ENCODE measurements at regions not wholly inside any gene's neighbourhood (a gene's known extent, or its start where the extent isn't known, plus 50 kb on each side); places are given as distances from the start of the nearest gene placed in this dataset.

- TF ChIP-seq, protein P1, sequence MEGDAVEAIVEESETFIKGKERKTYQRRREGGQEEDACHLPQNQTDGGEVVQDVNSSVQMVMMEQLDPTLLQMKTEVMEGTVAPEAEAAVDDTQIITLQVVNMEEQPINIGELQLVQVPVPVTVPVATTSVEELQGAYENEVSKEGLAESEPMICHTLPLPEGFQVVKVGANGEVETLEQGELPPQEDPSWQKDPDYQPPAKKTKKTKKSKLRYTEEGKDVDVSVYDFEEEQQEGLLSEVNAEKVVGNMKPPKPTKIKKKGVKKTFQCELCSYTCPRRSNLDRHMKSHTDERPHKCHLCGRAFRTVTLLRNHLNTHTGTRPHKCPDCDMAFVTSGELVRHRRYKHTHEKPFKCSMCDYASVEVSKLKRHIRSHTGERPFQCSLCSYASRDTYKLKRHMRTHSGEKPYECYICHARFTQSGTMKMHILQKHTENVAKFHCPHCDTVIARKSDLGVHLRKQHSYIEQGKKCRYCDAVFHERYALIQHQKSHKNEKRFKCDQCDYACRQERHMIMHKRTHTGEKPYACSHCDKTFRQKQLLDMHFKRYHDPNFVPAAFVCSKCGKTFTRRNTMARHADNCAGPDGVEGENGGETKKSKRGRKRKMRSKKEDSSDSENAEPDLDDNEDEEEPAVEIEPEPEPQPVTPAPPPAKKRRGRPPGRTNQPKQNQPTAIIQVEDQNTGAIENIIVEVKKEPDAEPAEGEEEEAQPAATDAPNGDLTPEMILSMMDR (IDR thresholded peaks at IDR 0.05): no peak
- no peaks in the 10 kb centered on the region for H3K4me1 ChIP-seq
- no peaks in the 10 kb centered on the region for H3K9me3 ChIP-seq
- H3K27ac ChIP-seq: no peak overlapping the region
- intact Hi-C loops (cut with DNase I): loop anchor here in 1 of 2 donors (2.0 kb wide), 1 partner anchor 49 kb away; no protein-coding TSS in a partner anchor
- peaks cover 0 to 2% (median 0%) of the 10 kb centered on the region in 3 donors for H3K27me3 ChIP-seq (ENCODE audit: insufficient read depth in 3 of 3, low read length in 2 of 3)
- WGBS, 3 donors: 78 to 83% (median 83%) methylated on average over 12 of the region's 12 CpGs
- ATAC-seq: no peak
- no peak for DNase-seq
- H3K36me3 ChIP-seq (ENCODE audit: insufficient read depth in 1 of 2, low read depth in 1 of 2): no peaks in the 10 kb centered on the region
- H3K4me3 ChIP-seq: no peak overlapping the region
Measured at GRCh38 chr2:20129331-20130159, 78.1 kb upstream of the LAPTM4A start.

DNA sequence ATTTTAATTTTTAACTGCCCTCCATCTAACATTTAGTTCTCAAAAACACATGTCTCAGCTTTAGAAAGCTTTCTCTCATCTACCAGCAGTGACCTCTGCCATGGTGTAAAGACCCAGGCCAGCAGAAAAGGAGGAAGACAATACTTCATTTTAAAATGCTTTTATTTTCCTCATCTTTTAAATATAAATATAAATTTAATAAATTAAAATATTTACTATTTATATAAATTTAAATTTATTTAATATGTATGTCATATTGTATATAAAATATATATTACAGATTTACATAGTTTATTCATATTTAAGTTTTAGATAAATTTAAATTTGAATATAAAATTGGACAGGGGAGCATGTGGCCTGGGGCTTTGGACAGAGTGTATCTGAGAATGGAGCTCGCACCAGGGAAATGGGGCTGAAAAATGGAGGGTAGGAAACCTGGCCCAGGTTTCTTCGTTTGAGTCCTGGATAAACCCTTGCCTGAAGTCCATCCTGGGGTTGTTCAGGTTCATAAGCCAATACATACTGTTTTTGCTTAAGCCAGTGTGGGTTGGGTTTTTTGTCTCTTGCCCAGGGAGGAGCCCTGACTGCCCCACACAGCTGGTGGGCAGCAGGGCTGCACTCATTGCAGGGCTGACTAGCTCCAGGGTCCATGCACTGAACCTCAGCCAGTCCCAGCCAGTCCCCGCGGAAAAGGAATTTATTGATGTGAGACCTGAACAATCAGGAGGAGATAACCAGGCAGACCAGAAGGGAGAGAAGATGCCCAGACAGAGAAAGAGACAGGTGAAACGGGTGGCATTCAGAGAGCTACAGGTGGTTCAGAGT, 77.3 kb upstream of the LAPTM4A start:
- 82 to 95% (median 89%) methylated on average over 5 of the region's 5 CpGs for WGBS, 3 donors
- Histone ChIP-seq H3K36me3 (ENCODE audit: insufficient read depth in 1 of 2, low read depth in 1 of 2) (no peaks in the 10 kb centered on the region), H3K9me3 (no peaks in the 10 kb centered on the region), H3K4me3 (no peak overlapping the region), H3K27me3 (ENCODE audit: insufficient read depth in 3 of 3, low read length in 2 of 3) (peaks cover 0 to 2% (median 0%) of the 10 kb centered on the region in 3 donors), H3K4me1 (no peaks in the 10 kb centered on the region), H3K27ac (no peak overlapping the region)
- ATAC-seq: no peak
- TF ChIP-seq, protein P1 (IDR thresholded peaks at IDR 0.05): no peak
- no peak for DNase-seq
- intact Hi-C loops (cut with DNase I): loop anchor here in 1 of 2 donors (2.0 kb wide), 1 partner anchor 48 kb away; no protein-coding TSS in a partner anchor

DNA sequence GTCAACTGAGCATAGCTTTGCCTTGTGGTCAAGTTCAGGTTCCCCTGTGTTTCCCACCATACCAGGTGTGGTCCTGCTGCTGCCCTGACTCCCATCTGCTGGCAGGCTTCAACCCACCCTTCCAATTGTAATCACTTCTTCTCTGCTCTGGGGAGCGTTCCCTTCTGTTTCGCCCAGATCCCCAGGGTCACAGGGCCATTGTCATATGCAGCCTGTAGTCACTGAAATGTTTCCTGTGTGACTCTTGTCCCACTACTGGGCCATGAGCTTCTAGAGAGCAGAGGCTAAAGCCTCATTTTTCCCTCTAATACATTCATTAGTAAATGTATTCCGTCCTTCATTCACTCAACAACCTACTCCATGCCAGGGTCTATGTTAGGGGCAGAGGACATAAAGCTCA, 75.0 kb upstream of the LAPTM4A start:
- WGBS, 3 donors: 73 to 86% (median 80%) methylated on average over 3 of the region's 3 CpGs

DNA sequence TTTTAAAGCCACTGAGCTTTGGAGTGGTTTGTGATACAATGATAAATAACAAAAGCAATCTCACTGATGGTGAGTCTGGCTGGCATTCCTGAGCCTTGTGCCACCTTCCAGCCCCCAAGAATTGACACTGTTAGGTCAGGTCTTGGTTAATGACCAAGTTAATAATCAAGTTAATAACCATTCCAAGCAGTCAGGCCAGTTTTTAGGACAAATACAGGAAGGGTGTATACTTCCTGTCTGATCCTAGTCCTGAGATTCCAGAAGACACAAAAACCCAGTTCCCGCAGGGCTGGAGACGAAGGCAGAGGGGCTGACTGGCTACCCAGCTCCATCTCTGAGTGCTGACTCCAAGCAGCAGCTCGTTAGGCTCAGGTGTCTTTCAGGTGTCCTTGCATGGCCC, 74.6 kb upstream of the LAPTM4A start:
- ATAC-seq (no peak), DNase-seq (no peak)
- H3K27ac ChIP-seq: no peak overlapping the region
- intact Hi-C loops (cut with DNase I): no loop called here
- 49 to 67% (median 64%) methylated on average over 3 of the region's 3 CpGs for WGBS, 3 donors
- no peaks in the 10 kb centered on the region for H3K36me3 ChIP-seq (ENCODE audit: insufficient read depth in 1 of 2, low read depth in 1 of 2)
- H3K9me3 ChIP-seq: no peaks in the 10 kb centered on the region
- peaks cover 0 to 2% (median 0%) of the 10 kb centered on the region in 3 donors for H3K27me3 ChIP-seq (ENCODE audit: insufficient read depth in 3 of 3, low read length in 2 of 3)
- H3K4me3 ChIP-seq: no peak overlapping the region
- TF ChIP-seq, protein P1 (IDR thresholded peaks at IDR 0.05): no peak
- no peaks in the 10 kb centered on the region for H3K4me1 ChIP-seq

More for the DNA sequence above, 75.0 kb upstream of the LAPTM4A start:
- no peaks in the 10 kb centered on the region for H3K36me3 ChIP-seq (ENCODE audit: insufficient read depth in 1 of 2, low read depth in 1 of 2)
- no peak overlapping the region for H3K4me3 ChIP-seq
- no peaks in the 10 kb centered on the region for H3K4me1 ChIP-seq
- intact Hi-C loops (cut with DNase I): no loop called here
- TF ChIP-seq, protein P1 (IDR thresholded peaks at IDR 0.05): no peak
- DNase-seq: no peak
- H3K27me3 ChIP-seq (ENCODE audit: insufficient read depth in 3 of 3, low read length in 2 of 3): peaks cover 0 to 2% (median 0%) of the 10 kb centered on the region in 3 donors
- no peak overlapping the region for H3K27ac ChIP-seq
- H3K9me3 ChIP-seq: no peaks in the 10 kb centered on the region
- ATAC-seq: no peak
